LNCAP (cell line): ENCODE measurements at regions not wholly inside any gene's neighbourhood (a gene's known extent, or its start where the extent isn't known, plus 50 kb on each side); places are given as distances from the start of the nearest gene placed in this dataset.

ENCODE experiments used
- CTCF ChIP-seq: fragments of 450-650 bp; IDR thresholded peaks from 2 replicates; pipeline ENCODE4 v1.5.1; 2017; ENCODE audit warnings: mild to moderate bottlenecking

GRCh38 chr3:25214034-25214433 lies 214.0 kb upstream of the RARB start:
- TF ChIP-seq CTCF, result no peak

- no peak for TF ChIP-seq CTCF
Measured at GRCh38 chr3:25218362-25218761, 209.7 kb upstream of the RARB start.

GRCh38 chr3:25226747-25227146 lies 201.3 kb upstream of the RARB start:
- no peak for TF ChIP-seq CTCF

- no peak for TF ChIP-seq CTCF
Measured at GRCh38 chr3:25229586-25229985, 198.5 kb upstream of the RARB start.

GRCh38 chr3:25235031-25235430 lies 193.0 kb upstream of the RARB start:
- no peak for TF ChIP-seq CTCF

- TF ChIP-seq CTCF, result no peak
Measured at GRCh38 chr3:25235466-25235865, 192.6 kb upstream of the RARB start.

- no peak for TF ChIP-seq CTCF
Measured at GRCh38 chr3:25237602-25238001, 190.5 kb upstream of the RARB start.

GRCh38 chr3:25239042-25239441 lies 189.0 kb upstream of the RARB start:
- no peak for TF ChIP-seq CTCF
